Adrenal gland (tissue), 9 donors: ENCODE measurements at regions not wholly inside any gene's neighbourhood (a gene's known extent, or its start where the extent isn't known, plus 50 kb on each side); places are given as distances from the start of the nearest gene placed in this dataset.

Experiments used
- DNase-seq, 7 donors: peaks; one replicate each; pipeline ENCODE4 v3.0.0-alpha.2; 2019 to 2020
- H3K27ac ChIP-seq, 5 donors: fragments of 200-600 bp; sonication (generic) in 4 of 5; 1 replicate in 3 of 5; 2 replicates in 2 of 5; pipeline versions ENCODE4 v1.5.1 to v1.8.0; 2016 to 2020; ENCODE audit warnings: mild to moderate bottlenecking in 1 of 5
- H3K27me3 ChIP-seq: fragments of 200-600 bp; 2 replicates; pipeline ENCODE4 v1.8.0; 2021
- H3K36me3 ChIP-seq, 2 donors: fragments of 200-600 bp; replicated peaks in 1 of 2; 1 replicate in 1 of 2; 2 replicates in 1 of 2; pipeline versions ENCODE4 v1.5.1 to v1.8.0; 2018 to 2022
- H3K4me1 ChIP-seq, 2 donors: fragments of 200-600 bp; replicated peaks in 1 of 2; 1 replicate in 1 of 2; 2 replicates in 1 of 2; pipeline versions ENCODE4 v1.5.1 to v1.8.0; 2018 to 2021
- H3K4me3 ChIP-seq, 4 donors: fragments of 200-600 bp; sonication (generic) in 3 of 4; one replicate each; pipeline ENCODE4 v1.5.1; 2016 to 2018
- H3K9me3 ChIP-seq, 3 donors: fragments of 200-600 bp; sonication (generic) in 1 of 3; replicated peaks in 1 of 3; 1 replicate in 2 of 3; 2 replicates in 1 of 3; pipeline versions ENCODE4 v1.5.1 to v1.8.0; 2016 to 2021
- CTCF ChIP-seq, 6 experiments: fragments of 450-650 bp in 4 of 6; fragments of 200-600 bp in 2 of 6; sonication (generic) in 1 of 6; IDR thresholded peaks; 1 replicate in 5 of 6; 2 replicates in 1 of 6; pipeline versions ENCODE4 v1.5.1 to v1.8.0; 2016 to 2021; ENCODE audit warnings: antibody characterized with exemption in 6 of 6, mild to moderate bottlenecking in 2 of 6, moderate library complexity in 1 of 6
- POLR2A ChIP-seq, 2 donors: fragments of 450-650 bp; IDR thresholded peaks; one replicate each; pipeline ENCODE4 v1.6.1; 2017; ENCODE audit warnings: antibody characterized with exemption in 2 of 2, mild to moderate bottlenecking in 2 of 2, moderate library complexity in 1 of 2
- WGBS, 4 donors: extraction: QIAGEN DNeasy Blood & Tissue Kit in 2 of 4; methylation state at CpG; one replicate each; pipeline versions ENCODE4 v1.1.5 to v1.1.7; 2013 to 2017; 5-methylcytosine and 5-hydroxymethylcytosine counted together
- intact Hi-C, 2 donors: fragments of 100-400 bp; cut with DNase I; formaldehyde crosslinking; loops; one replicate each; pipeline versions ENCODE4 v1.14.1 to v1.15.0; 2022 to 2023
- donor health status: healthy with polysubstance abuse.
- donor health status: Bipolar disorder and iron deficiency.
- donor health status: DM: yes; HTN: yes; CAD: no.
- donor health status: DM: no; HTN: no; CAD: no.
- donor health status: DM: no; HTN: no; CAD: no.

GRCh38 chr18:2217356-2217755 is 353.9 kb downstream of the METTL4 start:
- 39 to 52% (median 47%) methylated on average over 2 of the region's 2 CpGs for WGBS, 4 donors
- Histone ChIP-seq H3K9me3 (no peaks in the 10 kb centered on the region), H3K36me3 (no peaks in the 10 kb centered on the region), H3K27me3 (no peaks in the 10 kb centered on the region), H3K4me1 (no peaks in the 10 kb centered on the region), H3K27ac (no peak overlapping the region), H3K4me3 (no peak overlapping the region)
- no peak for DNase-seq
- TF ChIP-seq POLR2A (IDR thresholded peaks at IDR 0.05) (no peak), CTCF (IDR thresholded peaks at IDR 0.05) (no peak)
- intact Hi-C loops, result no loop called here

GRCh38 chr18:2218101-2218500 is 353.2 kb downstream of the METTL4 start:
- no peak overlapping the region for H3K27ac ChIP-seq
- H3K27me3 ChIP-seq, result no peaks in the 10 kb centered on the region
- intact Hi-C loops, result no loop called here
- no peaks in the 10 kb centered on the region for H3K4me1 ChIP-seq
- H3K9me3 ChIP-seq, result no peaks in the 10 kb centered on the region
- no peaks in the 10 kb centered on the region for H3K36me3 ChIP-seq
- DNase-seq, result no peak
- TF ChIP-seq POLR2A (IDR thresholded peaks at IDR 0.05) (no peak), CTCF (IDR thresholded peaks at IDR 0.05) (no peak)
- H3K4me3 ChIP-seq, result no peak overlapping the region
- WGBS, 4 donors, result 38 to 43% (median 40%) methylated on average over 4 of the region's 4 CpGs

GRCh38 chr18:2219706-2220105 is 351.6 kb downstream of the METTL4 start:
- Histone ChIP-seq H3K36me3 (no peaks in the 10 kb centered on the region), H3K4me3 (no peak overlapping the region), H3K27ac (no peak overlapping the region), H3K9me3 (no peaks in the 10 kb centered on the region), H3K4me1 (no peaks in the 10 kb centered on the region), H3K27me3 (no peaks in the 10 kb centered on the region)
- WGBS, 4 donors, result 72 to 78% (median 75%) methylated on average over 3 of the region's 3 CpGs
- intact Hi-C loops, result no loop called here
- TF ChIP-seq POLR2A (IDR thresholded peaks at IDR 0.05) (no peak), CTCF (IDR thresholded peaks at IDR 0.05) (no peak)
- DNase-seq, result no peak

- intact Hi-C loops, result no loop called here
Measured at GRCh38 chr18:2222270-2223185, 348.8 kb downstream of the METTL4 start.

More at GRCh38 chr18:2222270-2223185, 348.8 kb downstream of the METTL4 start:
- no peaks in the 10 kb centered on the region for H3K36me3 ChIP-seq
- H3K27ac ChIP-seq, result no peak overlapping the region
- 65 to 74% (median 71%) methylated on average over 5 of the region's 5 CpGs for WGBS, 4 donors
- H3K27me3 ChIP-seq, result peaks cover 5% of the 10 kb centered on the region
- no peaks in the 10 kb centered on the region for H3K4me1 ChIP-seq
- DNase-seq, result no peak
- TF ChIP-seq POLR2A (IDR thresholded peaks at IDR 0.05), result no peak
- no peak for TF ChIP-seq CTCF (IDR thresholded peaks at IDR 0.05)
- no peaks in the 10 kb centered on the region for H3K9me3 ChIP-seq
- H3K4me3 ChIP-seq, result no peak overlapping the region
